ENCODE measurements at regions not wholly inside any gene's neighbourhood (a gene's known extent, or its start where the extent isn't known, plus 50 kb on each side); places are given as distances from the start of the nearest gene placed in this dataset.
A peak's percentile ranks its signal among the peaks of the same experiment; 100 is the strongest.

- TF ChIP-seq CTCF (IDR thresholded peaks at IDR 0.05; ENCODE audit: insufficient read depth in 1 of 2, low read depth in 1 of 2, low read length in 1 of 2, severe bottlenecking in 1 of 2, unreplicated experiment in 1 of 2), result no peak
- Histone ChIP-seq H3K9me3 (no peaks in the 10 kb centered on the region), H3K4me3 (ENCODE audit: low read depth, low read length) (no peak overlapping the region), H3K27me3 (replicated peaks; ENCODE audit: control insufficient read depth, insufficient read depth, low read length) (no peaks in the 10 kb centered on the region), H3K36me3 (ENCODE audit: control insufficient read depth, insufficient read depth, low read length) (no peaks in the 10 kb centered on the region), H3K4me1 (peaks cover 14% of the 10 kb centered on the region)
- POLR2A ChIA-PET, result no interaction called here
- Mint-ChIP-seq H3K4me3 (ENCODE audit: unreplicated experiment) (no peak overlapping the region), H3K4me1 (ENCODE audit: low read depth, unreplicated experiment) (no peaks in the 10 kb centered on the region), H3K27ac (ENCODE audit: unreplicated experiment) (peak overlapping the region; percentile 24), H3K27me3 (ENCODE audit: insufficient read depth, unreplicated experiment) (no peaks in the 10 kb centered on the region), H3K9me3 (ENCODE audit: unreplicated experiment) (no peaks in the 10 kb centered on the region), H3K36me3 (ENCODE audit: insufficient read depth, unreplicated experiment) (no peaks in the 10 kb centered on the region)
- DNase-seq, result no peak
- no TSS peak for BruUV-seq (replicated peaks)
- intact Hi-C loops (cut with micrococcal nuclease; ENCODE audit: unreplicated experiment), result no loop called here
- CTCF ChIA-PET, result no interaction called here
These were observed 122.8 kb upstream of the HS6ST1 start for GRCh38 chr2:128441341-128442052.

GRCh38 chr2:128442053-128442751, 123.5 kb upstream of the HS6ST1 start:
- H3K9me3 Mint-ChIP-seq (ENCODE audit: unreplicated experiment), result no peaks in the 10 kb centered on the region
- H3K27me3 ChIP-seq (replicated peaks; ENCODE audit: control insufficient read depth, insufficient read depth, low read length), result no peaks in the 10 kb centered on the region
- POLR2A ChIA-PET, result no interaction called here
- no peak overlapping the region for H3K4me3 ChIP-seq (ENCODE audit: low read depth, low read length)
- intact Hi-C loops (cut with micrococcal nuclease; ENCODE audit: unreplicated experiment), result no loop called here
- H3K4me1 Mint-ChIP-seq (ENCODE audit: low read depth, unreplicated experiment), result no peaks in the 10 kb centered on the region
- DNase-seq, result peak; percentile 29 to 46
- H3K4me1 ChIP-seq, result peaks cover 14% of the 10 kb centered on the region
- TF ChIP-seq CTCF (IDR thresholded peaks at IDR 0.05; ENCODE audit: insufficient read depth in 1 of 2, low read depth in 1 of 2, low read length in 1 of 2, severe bottlenecking in 1 of 2, unreplicated experiment in 1 of 2), result no peak
- no peaks in the 10 kb centered on the region for H3K27me3 Mint-ChIP-seq (ENCODE audit: insufficient read depth, unreplicated experiment)
- no peaks in the 10 kb centered on the region for H3K9me3 ChIP-seq
- no peaks in the 10 kb centered on the region for H3K36me3 ChIP-seq (ENCODE audit: control insufficient read depth, insufficient read depth, low read length)
- H3K36me3 Mint-ChIP-seq (ENCODE audit: insufficient read depth, unreplicated experiment), result no peaks in the 10 kb centered on the region
- CTCF ChIA-PET, result no interaction called here
- no peak overlapping the region for H3K4me3 Mint-ChIP-seq (ENCODE audit: unreplicated experiment)
- BruUV-seq (replicated peaks), result no TSS peak
- peak overlapping the region; percentile 24 for H3K27ac Mint-ChIP-seq (ENCODE audit: unreplicated experiment)

GRCh38 chr2:128442891-128443302, 124.2 kb upstream of the HS6ST1 start:
- intact Hi-C loops (cut with micrococcal nuclease; ENCODE audit: unreplicated experiment), result no loop called here
- no peak overlapping the region for H3K4me3 Mint-ChIP-seq (ENCODE audit: unreplicated experiment)
- no peak for TF ChIP-seq CTCF (IDR thresholded peaks at IDR 0.05; ENCODE audit: insufficient read depth in 1 of 2, low read depth in 1 of 2, low read length in 1 of 2, severe bottlenecking in 1 of 2, unreplicated experiment in 1 of 2)
- BruUV-seq (replicated peaks), result no TSS peak
- H3K4me1 Mint-ChIP-seq (ENCODE audit: low read depth, unreplicated experiment), result no peaks in the 10 kb centered on the region
- no peaks in the 10 kb centered on the region for H3K27me3 Mint-ChIP-seq (ENCODE audit: insufficient read depth, unreplicated experiment)
- ChIA-PET CTCF (no interaction called here), POLR2A (no interaction called here)
- no peaks in the 10 kb centered on the region for H3K36me3 Mint-ChIP-seq (ENCODE audit: insufficient read depth, unreplicated experiment)
- H3K9me3 Mint-ChIP-seq (ENCODE audit: unreplicated experiment), result no peaks in the 10 kb centered on the region
- Histone ChIP-seq H3K9me3 (no peaks in the 10 kb centered on the region), H3K4me3 (ENCODE audit: low read depth, low read length) (no peak overlapping the region), H3K4me1 (peaks cover 14% of the 10 kb centered on the region), H3K36me3 (ENCODE audit: control insufficient read depth, insufficient read depth, low read length) (no peaks in the 10 kb centered on the region), H3K27me3 (replicated peaks; ENCODE audit: control insufficient read depth, insufficient read depth, low read length) (no peaks in the 10 kb centered on the region)
- DNase-seq, result peak in 1 of 2 experiments; percentile 23
- no peak overlapping the region for H3K27ac Mint-ChIP-seq (ENCODE audit: unreplicated experiment)

Data from Caco-2 (cell line).